ENCODE measurements at regions not wholly inside any gene's neighbourhood (a gene's known extent, or its start where the extent isn't known, plus 50 kb on each side); places are given as distances from the start of the nearest gene placed in this dataset.

DNA sequence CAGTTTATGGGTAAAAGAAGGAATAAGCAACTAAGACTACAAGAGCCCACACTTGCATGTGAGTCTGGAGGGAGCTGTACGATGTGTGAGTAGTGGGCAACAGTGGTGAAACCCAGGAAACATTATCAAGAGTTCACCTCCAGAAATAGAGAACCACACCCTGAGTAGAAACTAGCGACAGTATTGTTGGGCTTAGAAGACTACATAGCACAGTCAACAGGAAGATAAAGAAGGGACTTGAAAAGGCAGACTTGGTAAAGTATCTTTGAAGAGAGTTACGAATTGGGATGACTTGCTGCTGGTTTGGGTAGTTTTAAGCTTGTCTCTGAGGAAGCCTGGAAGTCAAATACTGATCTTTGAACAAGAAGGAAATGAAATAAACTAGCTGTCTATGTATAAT, 223.2 kb upstream of the GNAI1 start:
- TF ChIP-seq NFIC (IDR thresholded peaks at IDR 0.05) (no peak), EGR1 (IDR thresholded peaks at IDR 0.05) (no peak), RAD21 (IDR thresholded peaks at IDR 0.05; ENCODE audit: low read depth) (no peak), CEBPB (IDR thresholded peaks at IDR 0.05) (no peak), MAX (IDR thresholded peaks at IDR 0.05) (no peak), TCF12 (IDR thresholded peaks at IDR 0.05; ENCODE audit: low read depth) (no peak), FOXM1 (IDR thresholded peaks at IDR 0.05; ENCODE audit: borderline replicate concordance, low read depth) (no peak), TAF1 (IDR thresholded peaks at IDR 0.05; ENCODE audit: low read depth) (no peak), TEAD4 (IDR thresholded peaks at IDR 0.05) (no peak)

Data from Ishikawa (cell line).